RPMI7951 (cell line): ENCODE measurements at regions not wholly inside any gene's neighbourhood (a gene's known extent, or its start where the extent isn't known, plus 50 kb on each side); places are given as distances from the start of the nearest gene placed in this dataset.
A peak's percentile ranks its signal among the peaks of the same experiment; 100 is the strongest.

Source experiments
- DNase-seq: peaks from one replicate; pipeline ENCODE4 v3.0.0-alpha.2; 2012; ENCODE audit warnings: low read depth

DNA sequence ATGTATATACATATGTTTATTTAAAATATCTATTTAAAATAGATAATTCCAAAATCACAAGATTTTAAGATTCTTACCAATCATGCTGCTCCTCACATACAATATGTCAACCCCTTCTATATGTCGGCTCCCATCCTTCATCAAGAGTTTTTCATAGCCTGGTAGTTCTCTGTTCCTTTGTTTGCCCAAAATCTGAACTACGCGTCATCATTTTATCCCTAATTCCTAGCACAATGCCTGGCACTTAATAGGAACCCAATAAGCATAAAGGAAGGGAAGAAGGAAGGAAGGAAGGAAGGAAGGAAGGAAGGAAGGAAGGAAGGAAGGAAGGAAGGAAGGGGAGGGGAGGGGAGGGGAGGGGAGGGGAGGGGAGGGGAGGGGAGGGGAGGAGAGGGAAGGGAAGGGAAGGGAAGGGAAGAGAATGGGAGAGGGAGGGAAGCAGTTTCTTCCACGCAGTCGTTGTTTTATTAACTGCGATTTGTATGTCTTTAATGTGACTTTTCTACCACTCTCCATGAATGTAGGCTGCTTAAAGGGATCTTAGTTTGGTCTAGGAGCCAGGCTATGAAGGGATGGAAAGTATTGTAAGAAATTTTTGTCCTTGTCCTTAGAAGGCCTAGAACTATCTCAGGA lies 83.3 kb upstream of the PCGF5 start:
- no peak for DNase-seq

DNA sequence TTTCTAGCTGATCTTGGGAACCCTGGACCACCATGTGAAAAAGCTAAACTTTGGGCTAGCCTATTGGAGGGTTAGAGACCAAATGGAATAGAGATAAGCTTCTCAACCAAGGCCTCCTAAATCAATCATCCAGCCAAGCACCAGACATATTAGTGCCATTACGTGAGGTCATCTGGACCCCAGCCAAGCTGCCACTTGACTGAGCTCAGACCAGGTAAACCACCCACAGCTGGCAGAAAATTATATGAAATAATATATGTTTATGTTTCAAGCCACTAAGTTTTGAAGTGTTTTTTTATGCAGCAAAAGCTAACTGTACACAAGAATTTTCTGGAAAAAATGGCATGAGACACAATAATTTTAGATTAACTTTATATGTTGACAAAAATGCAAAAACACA lies 82.6 kb upstream of the PCGF5 start:
- DNase-seq: no peak

DNA sequence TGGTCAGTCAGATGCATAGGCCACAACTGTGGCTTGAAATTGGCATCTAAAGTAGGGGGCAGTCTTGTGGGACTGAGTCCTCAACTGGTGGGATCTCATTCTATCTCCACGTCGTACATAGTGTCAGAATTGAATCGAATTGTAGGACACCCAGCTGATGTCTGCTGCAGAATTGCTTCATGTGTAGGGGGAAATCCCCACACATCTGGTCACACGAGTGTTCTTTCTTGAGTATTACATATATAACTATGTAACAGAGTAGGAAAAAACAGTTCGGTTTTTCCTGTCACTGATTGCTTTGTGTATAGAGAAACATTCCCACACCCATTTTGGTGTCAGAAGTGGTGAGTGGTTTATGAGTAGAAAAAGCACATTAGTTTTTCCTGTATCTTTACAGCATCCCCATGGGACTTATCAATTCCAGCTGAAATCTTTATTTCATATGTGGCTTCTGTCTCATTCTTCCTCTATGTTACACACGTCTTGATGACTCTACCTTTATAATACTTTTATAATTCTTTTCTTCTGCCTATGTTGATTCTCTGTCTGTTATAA lies 79.4 kb upstream of the PCGF5 start:
- no peak for DNase-seq

DNA sequence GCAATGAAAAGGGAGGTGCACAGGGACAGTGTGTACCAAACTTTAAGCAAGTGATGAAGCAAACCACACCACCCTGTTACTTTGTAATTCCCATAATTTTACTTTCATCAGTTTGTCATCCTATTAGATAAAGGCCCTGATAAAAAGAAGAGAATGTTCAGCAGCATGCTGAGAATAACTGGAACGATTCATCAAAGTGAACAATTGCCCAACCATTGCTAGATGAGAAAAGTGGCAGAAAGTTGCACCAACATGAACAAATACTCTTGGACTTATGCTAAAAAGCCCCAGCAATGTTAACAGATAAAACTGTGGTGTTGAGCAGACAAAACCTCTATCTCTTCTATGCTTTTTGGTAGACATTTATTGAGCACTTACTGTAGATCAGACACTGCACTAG lies 75.5 kb upstream of the PCGF5 start:
- no peak for DNase-seq

DNA sequence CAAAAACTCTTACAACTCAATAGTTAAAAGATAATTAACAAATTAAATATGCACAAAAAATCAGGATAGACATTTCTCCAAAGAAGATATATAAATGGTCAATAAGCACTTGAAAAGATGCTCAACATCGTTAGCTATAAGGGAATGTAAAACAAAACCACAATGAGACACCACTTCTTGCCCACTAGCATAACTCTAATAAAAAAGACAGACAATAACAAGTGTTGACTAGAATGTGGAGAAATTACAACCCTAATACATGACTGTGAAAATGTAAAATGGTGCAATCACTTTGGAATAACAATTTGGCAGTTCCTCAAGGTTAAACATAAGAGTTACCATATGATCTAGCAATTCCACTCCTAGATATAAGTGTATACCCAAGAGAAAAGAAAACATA lies 74.3 kb upstream of the PCGF5 start:
- DNase-seq: no peak

DNA sequence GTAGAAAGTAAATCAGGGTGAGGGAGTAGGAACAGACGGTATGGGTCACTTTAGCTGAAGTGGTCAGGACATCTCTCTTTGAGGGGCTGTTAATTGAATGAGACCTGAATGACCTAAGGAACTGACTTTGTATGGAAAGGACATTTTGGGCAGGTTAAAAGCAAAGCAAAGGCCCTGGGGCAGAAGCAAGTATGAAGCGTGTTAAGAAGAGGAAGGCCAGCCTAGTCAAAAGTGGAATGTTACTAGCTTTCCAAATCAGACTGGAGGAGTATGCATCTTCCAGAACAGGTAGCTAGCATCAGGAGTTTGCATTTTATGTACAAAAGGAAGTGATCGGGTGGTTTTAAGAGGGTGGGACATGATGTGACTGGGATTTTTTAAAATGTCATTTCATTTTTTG lies 70.9 kb upstream of the PCGF5 start:
- no peak for DNase-seq

DNA sequence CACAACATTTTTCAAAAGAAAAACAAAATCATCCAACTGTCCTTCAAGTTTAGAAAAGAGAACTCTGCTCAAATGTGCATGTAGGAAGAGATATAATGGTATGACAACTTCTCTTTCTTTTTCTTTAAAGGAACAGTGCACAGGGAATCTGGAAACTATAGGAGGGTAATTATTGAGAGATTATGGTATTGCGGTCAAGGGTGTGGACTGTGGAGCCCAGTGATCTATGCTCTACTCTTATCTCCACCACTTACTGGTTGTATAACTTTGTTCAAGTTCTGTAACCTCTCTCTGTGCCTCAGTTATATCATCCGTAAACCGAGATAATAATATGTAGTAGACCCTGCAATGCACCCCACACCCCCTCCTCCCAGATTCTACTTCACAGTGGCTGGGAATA lies 69.8 kb upstream of the PCGF5 start:
- DNase-seq: no peak

DNA sequence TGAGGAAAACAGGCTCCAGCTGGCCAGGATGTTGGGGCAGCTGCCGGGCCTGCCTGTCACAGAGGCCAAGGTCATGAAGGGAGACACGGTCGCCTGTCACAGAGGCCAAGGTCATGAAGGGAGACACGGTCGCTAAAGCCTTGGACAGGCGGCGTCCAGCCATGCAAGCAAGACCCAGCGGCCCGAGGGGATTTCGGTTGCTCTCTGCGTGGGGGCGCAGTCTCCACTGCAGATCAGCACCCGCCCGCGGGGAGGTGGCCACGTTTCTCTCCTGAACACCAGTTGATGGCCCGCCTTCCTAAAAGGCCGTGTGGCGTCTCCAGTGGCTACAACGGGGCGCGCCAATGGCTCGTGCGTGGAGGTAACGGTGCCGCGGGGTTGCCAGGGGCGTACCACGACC lies 67.0 kb upstream of the PCGF5 start:
- no peak for DNase-seq

DNA sequence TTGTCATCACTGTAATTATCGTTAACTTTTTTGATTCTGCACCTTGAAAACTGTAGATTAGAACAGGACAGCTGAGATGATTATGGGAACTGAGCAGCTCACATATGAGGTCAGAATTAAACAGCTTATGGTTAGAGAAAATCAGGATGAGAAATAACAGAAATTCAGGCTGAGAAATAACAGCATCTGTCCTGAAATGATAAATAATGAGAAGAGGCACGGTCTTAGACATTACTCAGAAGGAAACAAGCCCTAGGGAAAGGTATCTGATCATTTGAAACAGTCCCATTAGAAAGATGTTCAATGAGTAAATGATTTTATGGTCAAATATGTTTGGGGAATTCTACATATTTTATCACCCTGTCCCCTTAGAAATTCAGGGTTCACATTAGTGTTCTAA lies 65.6 kb upstream of the PCGF5 start:
- DNase-seq: no peak

DNA sequence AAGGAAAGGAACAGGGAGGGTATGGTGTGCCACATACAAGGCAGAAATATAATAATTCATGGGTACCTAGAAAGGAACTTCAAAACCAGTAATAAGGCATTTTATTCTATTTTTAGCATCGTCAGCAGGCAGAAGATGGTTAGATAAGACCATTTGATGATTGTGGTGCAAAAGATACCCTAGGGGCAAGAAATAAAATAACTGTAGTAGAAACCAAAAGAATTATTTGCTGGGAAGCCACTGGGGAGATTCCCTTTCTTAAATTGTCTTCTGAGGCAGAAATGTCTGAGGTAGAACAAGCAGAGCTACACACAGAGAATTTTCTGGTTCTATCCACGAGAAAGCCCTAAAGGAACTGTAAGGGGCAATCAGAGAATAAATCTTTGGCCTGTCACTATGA lies 64.3 kb upstream of the PCGF5 start:
- DNase-seq: peak; percentile 59

DNA sequence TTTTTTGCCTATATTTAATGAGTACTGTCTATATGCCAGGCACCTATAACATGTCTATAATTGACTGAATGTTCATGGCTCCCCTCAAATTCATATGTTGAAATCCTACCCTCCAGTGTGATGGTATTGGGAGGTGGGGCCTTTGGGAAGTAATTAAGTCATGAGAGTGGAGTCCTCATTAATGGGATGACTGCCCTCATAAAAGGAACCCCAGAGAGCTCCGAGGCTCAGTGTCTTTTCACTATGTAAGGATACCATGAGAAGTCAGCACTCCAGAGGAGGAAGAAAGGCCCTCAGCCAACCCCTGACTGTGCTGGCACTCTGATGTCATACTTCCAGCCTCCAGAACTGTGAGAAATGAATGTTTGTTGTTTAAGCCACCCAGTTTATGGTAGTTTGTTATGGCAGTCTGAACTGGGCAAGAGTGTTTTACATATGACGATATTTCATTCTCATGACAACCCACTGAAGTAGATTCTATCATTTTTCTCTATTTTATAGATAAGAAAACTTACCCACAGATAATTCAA lies 61.1 kb upstream of the PCGF5 start:
- DNase-seq: no peak

DNA sequence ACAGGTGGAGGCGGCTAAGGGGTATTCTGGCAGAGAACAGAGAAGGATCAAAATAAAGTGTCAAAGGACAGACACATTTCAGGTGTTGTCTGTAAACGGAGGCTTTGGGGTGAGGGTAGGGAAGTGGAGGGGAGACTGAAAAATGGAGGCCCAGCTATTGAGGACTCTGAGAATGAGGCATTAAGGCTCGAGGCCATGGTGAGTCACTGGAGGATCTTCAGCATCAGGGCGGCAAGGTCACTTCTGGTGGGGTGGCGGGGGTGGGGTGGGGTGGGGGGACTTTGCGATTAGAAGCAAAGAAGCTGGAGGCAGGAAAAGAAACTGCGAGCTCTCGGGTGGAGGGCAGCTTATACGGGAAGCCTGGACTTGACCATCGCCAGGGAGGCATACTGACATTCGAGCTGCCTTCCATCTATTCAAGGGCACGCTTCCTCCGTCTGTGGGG lies 58.4 kb upstream of the PCGF5 start:
- DNase-seq: peak; percentile 58

DNA sequence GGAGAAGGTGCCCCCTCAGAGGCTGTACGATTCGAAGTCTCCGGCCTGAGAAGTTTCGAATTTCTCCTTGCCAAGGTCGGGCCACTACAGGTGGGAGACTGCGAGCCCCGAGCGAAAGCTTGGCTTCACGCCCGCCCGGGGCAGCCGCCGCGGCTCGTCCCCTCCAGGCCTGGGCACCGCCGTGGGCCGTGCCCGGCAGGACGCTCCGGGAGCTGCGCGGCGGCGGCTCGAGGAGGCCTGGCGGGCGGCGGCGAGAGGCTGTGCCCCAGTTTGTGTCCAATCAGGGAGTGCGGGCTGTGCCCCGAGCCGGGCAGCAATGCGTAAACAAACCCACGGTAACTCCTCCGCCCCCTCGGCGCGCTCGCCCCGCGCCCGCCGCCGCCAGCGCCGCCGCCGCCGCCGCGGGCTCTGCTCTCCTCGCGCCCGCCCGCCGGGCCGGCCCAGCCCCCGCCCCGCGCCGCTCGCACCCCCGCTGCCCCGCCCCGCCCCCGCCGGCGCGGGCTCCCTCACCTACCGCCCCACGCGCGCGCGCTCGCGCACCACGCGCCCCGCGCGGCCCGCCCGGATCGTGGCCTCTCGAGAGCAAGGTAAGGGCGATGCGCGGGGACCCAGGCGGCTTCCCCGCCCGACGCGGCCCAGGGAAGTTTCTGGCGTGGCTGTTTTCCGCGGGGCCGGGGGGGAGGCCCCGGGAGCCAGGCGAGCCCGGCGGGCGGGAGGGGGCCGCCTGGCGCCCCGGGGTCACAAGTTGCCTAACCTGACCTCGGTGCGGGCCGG lies 57.8 kb upstream of the PCGF5 start:
- DNase-seq: peak; percentile 65

DNA sequence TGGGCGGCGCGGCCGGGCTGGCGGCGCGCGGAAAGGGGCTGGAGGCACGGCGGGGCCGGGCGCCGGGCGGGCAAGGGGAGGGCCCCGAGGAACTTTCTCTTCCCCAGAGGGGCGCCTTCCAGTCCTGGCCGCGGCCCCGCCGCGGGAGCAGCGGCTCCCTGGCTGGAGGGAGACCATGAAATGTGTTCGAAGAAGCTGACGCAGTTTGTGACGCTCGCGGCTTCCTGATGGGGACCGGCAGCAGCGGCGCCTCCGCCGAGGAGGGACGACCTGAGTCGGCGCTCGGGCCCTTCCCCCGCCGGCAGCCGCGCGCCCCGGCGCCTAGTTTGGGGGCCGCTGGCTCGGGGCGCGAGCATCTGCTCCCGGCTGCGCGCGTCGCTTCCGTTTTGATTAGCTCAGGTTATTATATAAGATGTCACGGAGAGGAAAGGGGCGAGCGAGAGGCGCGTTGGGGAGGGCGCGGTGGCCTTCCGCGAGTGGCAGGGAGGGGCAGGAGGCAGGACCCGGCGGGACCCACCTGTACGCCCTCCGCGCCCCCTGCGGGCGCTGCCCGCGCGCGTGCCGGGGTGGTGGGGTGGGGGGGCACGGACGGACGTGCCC lies 57.1 kb upstream of the PCGF5 start:
- DNase-seq: peak; percentile 60

DNA sequence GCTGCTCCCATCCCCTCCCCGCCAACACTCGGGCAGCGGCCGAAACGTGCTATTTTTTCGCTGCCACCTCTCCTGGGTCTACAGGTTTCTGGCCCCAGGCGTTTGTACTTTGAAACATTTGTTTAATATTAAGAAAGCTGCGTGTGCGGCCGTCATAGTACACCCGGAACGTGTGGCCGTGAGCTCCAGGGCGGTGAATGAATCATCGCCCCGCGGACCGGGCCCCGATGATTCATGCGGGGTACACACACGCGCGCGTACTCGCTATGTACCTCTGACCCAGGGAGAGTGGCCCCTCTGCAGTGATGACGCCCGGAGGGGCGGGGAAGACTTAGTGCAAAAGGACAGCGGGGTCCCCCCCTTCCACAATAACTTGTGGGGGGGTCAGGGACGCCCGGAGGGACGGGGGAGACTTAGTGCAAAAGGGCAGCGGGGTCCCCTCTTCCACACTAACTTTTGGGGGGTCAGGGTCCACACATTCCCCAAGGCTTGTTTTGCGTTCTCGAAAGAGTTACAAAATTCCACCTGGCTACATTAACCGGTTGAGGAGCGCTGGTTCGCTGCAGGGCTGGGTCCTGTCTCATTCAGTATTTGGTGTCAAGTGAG lies 56.5 kb upstream of the PCGF5 start:
- DNase-seq: peak; percentile 88

DNA sequence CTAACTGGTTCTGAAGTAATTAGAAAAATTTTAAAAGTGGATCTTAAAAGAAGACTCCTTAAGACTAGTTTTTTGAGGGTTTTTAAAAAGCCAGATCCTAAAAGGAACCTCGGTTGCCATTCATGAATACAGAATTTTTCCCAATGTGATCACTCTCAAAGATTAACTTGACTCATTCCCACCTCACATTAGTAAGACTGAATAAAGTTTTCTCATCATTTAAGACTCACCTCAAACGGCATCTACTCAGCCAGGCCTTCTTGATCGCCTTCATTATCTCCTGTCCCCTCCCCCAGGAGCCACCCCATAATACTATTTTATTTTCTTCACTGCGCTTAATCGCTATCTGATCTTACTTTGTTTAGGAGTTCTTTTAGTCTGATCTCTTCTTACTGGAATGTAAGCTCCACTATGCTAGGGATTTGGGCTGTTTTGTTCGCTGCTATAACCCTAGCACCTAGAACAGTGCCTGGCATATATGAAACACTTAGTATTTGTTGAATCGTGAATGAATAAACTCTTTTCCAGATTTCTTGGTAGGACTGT lies 55.9 kb upstream of the PCGF5 start:
- DNase-seq: no peak

DNA sequence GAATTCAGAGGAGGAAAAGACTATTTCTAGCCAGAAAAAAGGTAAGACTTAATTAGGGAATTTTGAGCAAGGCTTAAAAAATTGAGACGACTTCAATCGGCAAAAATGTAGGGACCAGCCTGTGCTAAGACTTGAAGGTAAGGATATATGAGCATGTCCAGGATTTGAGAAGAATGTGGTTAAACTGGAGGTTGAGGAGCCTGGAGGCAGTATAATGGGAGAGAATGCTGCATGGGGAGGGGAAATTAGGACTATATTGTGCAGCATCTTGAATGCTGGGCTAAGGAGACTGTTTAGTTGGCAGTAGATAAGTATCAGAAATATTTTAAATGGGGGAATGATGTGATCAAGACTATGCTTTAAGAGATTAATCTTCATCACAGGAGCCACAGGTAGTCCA lies 53.1 kb upstream of the PCGF5 start:
- no peak for DNase-seq

DNA sequence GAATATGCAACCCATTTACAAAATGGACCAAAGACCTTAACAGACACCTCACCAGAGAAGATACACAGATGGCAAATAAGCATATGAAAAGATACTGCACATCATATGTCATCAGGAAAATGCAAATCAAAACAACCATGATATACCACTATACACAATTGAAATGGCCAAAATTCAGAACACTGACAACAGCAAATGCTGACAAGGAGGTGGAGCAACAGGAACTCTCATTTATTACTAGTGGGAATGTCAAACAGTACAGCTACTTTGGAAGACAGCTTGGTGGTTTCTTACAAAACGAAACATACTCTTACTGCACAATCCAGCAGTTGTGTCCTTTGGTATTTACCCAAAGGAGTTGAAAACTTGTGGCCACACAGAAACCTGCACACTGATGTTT lies 50.0 kb upstream of the PCGF5 start:
- DNase-seq: no peak
